GM23338 (cell line): ENCODE measurements at regions not wholly inside any gene's neighbourhood (a gene's known extent, or its start where the extent isn't known, plus 50 kb on each side); places are given as distances from the start of the nearest gene placed in this dataset.

ENCODE experiments used
- ATAC-seq: fragments of 200-7000 bp; cut with Tn5 transposase; 3 replicates; pipeline ENCODE4 v1.9.1; 2020
- DNase-seq: peaks from one replicate; pipeline ENCODE4 v3.0.0-alpha.2; 2015; ENCODE audit warnings: low spot score
- H2AFZ ChIP-seq: fragments of 200-600 bp; sonication (generic); 2 replicates; pipeline ENCODE4 v1.8.0; 2016; ENCODE audit warnings: antibody characterized with exemption, mild to moderate bottlenecking, moderate library complexity
- H3F3A ChIP-seq: fragments of 200-600 bp; sonication (generic); replicated peaks from 2 replicates; pipeline ENCODE4 v1.8.0; 2017; ENCODE audit warnings: antibody characterized with exemption, mixed run types, low read depth
- H3K27ac ChIP-seq: fragments of 200-600 bp; sonication (generic); 2 replicates; pipeline ENCODE4 v1.6.1; 2016; ENCODE audit warnings: low read depth
- H3K27me3 ChIP-seq: fragments of 200-600 bp; sonication (generic); 2 replicates; pipeline ENCODE4 v1.8.0; 2016; ENCODE audit warnings: mild to moderate bottlenecking, mixed run types, moderate library complexity; ENCODE audit not compliant: insufficient read depth
- H3K36me3 ChIP-seq: fragments of 200-600 bp; sonication (generic); 2 replicates; pipeline ENCODE4 v1.8.0; 2016; ENCODE audit warnings: mild to moderate bottlenecking; ENCODE audit not compliant: insufficient read depth
- H3K4me1 ChIP-seq: fragments of 200-600 bp; sonication (generic); 2 replicates; pipeline ENCODE4 v1.8.0; 2016; ENCODE audit warnings: mild to moderate bottlenecking, moderate library complexity; ENCODE audit not compliant: insufficient read depth
- H3K4me2 ChIP-seq: fragments of 200-600 bp; sonication (generic); 2 replicates; pipeline ENCODE4 v1.7.1; 2017; ENCODE audit warnings: mixed run types
- H3K4me3 ChIP-seq: fragments of 200-600 bp; sonication (generic); 2 replicates; pipeline ENCODE4 v1.6.1; 2016; ENCODE audit warnings: mixed run types
- H3K79me2 ChIP-seq: fragments of 200-600 bp; sonication (generic); replicated peaks from 2 replicates; pipeline ENCODE4 v1.8.0; 2017; ENCODE audit warnings: mild to moderate bottlenecking; ENCODE audit not compliant: insufficient read depth
- H3K9me2 ChIP-seq: fragments of 200-600 bp; sonication (generic); 2 replicates; pipeline ENCODE4 v1.8.0; 2017; ENCODE audit not compliant: insufficient read depth
- H4K20me1 ChIP-seq: fragments of 200-600 bp; sonication (generic); replicated peaks from 2 replicates; pipeline ENCODE4 v1.8.0; 2017; ENCODE audit warnings: mild to moderate bottlenecking; ENCODE audit not compliant: insufficient read depth
- H3K27ac Mint-ChIP-seq: 2 replicates; pipeline ENCODE4 v1.8.0; 2020; ENCODE audit warnings: inconsistent platforms, mild to moderate bottlenecking, moderate library complexity, mixed read lengths
- H3K27me3 Mint-ChIP-seq: 3 replicates; pipeline ENCODE4 v1.8.0; 2022; ENCODE audit warnings: low read depth, mild to moderate bottlenecking, moderate library complexity, mixed read lengths, inconsistent platforms; ENCODE audit not compliant: insufficient read depth, poor library complexity
- H3K36me3 Mint-ChIP-seq: 3 replicates; pipeline ENCODE4 v1.8.0; 2021; ENCODE audit warnings: low read depth, mild to moderate bottlenecking, inconsistent platforms, moderate library complexity, mixed read lengths
- H3K4me1 Mint-ChIP-seq: 3 replicates; pipeline ENCODE4 v1.8.0; 2020; ENCODE audit warnings: mild to moderate bottlenecking, inconsistent platforms, mixed read lengths
- H3K4me3 Mint-ChIP-seq: 3 replicates; pipeline ENCODE4 v1.8.0; 2021; ENCODE audit warnings: moderate library complexity, mild to moderate bottlenecking, inconsistent platforms, mixed read lengths
- H3K9me3 Mint-ChIP-seq: 3 replicates; pipeline ENCODE4 v1.8.0; 2020; ENCODE audit warnings: moderate library complexity, mild to moderate bottlenecking, inconsistent platforms, mixed read lengths
- CREB1 ChIP-seq: fragments of 250-450 bp; sonication (Bioruptor Pico); IDR thresholded peaks from 2 replicates; pipeline ENCODE4 v1.5.0; 2020; ENCODE audit warnings: low read depth, mild to moderate bottlenecking, moderate library complexity
- EZH2 ChIP-seq: fragments of 200-600 bp; sonication (generic); IDR thresholded peaks from one replicate; pipeline ENCODE4 v1.8.0; 2017; ENCODE audit warnings: antibody characterized with exemption, mild to moderate bottlenecking, low read depth; ENCODE audit not compliant: unreplicated experiment
- JUNB ChIP-seq: IDR thresholded peaks from one replicate; pipeline ENCODE4 v1.6.1; 2016; ENCODE audit warnings: antibody characterized with exemption; ENCODE audit not compliant: unreplicated experiment
- POLR2AphosphoS5 ChIP-seq: IDR thresholded peaks from 2 replicates; pipeline ENCODE4 v1.6.1; 2016; ENCODE audit warnings: antibody characterized with exemption, low read depth
- STAT1 ChIP-seq: IDR thresholded peaks from one replicate; pipeline ENCODE4 v1.6.1; 2016; ENCODE audit warnings: antibody characterized with exemption; ENCODE audit not compliant: unreplicated experiment
- ZNF114 ChIP-seq: fragments of 250-450 bp; sonication (Bioruptor Pico); IDR thresholded peaks from 2 replicates; pipeline ENCODE4 v1.5.0; 2020; ENCODE audit warnings: mild to moderate bottlenecking, moderate library complexity
- ZNF331 ChIP-seq: fragments of 250-450 bp; sonication (Bioruptor Pico); IDR thresholded peaks from 2 replicates; pipeline ENCODE4 v1.5.0; 2020; ENCODE audit warnings: low read depth, mild to moderate bottlenecking, moderate library complexity
- TF ChIP-seq, protein P1 (sequence below): fragments of 250-450 bp; sonication (Bioruptor Pico); IDR thresholded peaks from 2 replicates; pipeline ENCODE4 v1.5.0; 2020; ENCODE audit warnings: mild to moderate bottlenecking, moderate library complexity
- TF ChIP-seq, protein P2 (sequence below), 2 experiments: fragments of 200-600 bp in 1 of 2; sonication (generic) in 1 of 2; conservative IDR thresholded peaks; 2 replicates each; pipeline versions ENCODE4 v1.5.1 to v1.6.1; 2016 to 2017; ENCODE audit warnings: antibody characterized with exemption in 2 of 2, low read depth in 2 of 2, mild to moderate bottlenecking in 2 of 2, moderate library complexity in 1 of 2

DNA sequence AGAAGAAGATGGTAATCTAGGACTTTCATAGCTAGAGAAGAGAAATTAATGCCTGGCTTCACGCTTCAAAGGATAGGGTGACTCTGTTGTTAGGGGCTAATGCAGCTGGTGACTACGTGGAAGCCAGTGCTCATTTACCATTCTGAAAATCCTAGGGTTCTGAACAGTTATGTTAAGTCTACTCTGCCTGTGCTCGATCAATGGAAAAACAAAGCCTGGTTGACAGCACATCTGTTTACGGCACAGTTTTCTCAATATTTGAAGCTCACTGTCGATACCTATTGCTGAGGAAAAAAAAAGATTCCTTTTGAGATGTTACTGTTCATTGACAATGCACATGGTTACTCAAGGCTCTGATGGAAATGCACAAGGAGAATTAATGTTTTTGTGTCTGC lies 182.6 kb upstream of the NUDT6 start (continued):
- TF ChIP-seq, protein P1, sequence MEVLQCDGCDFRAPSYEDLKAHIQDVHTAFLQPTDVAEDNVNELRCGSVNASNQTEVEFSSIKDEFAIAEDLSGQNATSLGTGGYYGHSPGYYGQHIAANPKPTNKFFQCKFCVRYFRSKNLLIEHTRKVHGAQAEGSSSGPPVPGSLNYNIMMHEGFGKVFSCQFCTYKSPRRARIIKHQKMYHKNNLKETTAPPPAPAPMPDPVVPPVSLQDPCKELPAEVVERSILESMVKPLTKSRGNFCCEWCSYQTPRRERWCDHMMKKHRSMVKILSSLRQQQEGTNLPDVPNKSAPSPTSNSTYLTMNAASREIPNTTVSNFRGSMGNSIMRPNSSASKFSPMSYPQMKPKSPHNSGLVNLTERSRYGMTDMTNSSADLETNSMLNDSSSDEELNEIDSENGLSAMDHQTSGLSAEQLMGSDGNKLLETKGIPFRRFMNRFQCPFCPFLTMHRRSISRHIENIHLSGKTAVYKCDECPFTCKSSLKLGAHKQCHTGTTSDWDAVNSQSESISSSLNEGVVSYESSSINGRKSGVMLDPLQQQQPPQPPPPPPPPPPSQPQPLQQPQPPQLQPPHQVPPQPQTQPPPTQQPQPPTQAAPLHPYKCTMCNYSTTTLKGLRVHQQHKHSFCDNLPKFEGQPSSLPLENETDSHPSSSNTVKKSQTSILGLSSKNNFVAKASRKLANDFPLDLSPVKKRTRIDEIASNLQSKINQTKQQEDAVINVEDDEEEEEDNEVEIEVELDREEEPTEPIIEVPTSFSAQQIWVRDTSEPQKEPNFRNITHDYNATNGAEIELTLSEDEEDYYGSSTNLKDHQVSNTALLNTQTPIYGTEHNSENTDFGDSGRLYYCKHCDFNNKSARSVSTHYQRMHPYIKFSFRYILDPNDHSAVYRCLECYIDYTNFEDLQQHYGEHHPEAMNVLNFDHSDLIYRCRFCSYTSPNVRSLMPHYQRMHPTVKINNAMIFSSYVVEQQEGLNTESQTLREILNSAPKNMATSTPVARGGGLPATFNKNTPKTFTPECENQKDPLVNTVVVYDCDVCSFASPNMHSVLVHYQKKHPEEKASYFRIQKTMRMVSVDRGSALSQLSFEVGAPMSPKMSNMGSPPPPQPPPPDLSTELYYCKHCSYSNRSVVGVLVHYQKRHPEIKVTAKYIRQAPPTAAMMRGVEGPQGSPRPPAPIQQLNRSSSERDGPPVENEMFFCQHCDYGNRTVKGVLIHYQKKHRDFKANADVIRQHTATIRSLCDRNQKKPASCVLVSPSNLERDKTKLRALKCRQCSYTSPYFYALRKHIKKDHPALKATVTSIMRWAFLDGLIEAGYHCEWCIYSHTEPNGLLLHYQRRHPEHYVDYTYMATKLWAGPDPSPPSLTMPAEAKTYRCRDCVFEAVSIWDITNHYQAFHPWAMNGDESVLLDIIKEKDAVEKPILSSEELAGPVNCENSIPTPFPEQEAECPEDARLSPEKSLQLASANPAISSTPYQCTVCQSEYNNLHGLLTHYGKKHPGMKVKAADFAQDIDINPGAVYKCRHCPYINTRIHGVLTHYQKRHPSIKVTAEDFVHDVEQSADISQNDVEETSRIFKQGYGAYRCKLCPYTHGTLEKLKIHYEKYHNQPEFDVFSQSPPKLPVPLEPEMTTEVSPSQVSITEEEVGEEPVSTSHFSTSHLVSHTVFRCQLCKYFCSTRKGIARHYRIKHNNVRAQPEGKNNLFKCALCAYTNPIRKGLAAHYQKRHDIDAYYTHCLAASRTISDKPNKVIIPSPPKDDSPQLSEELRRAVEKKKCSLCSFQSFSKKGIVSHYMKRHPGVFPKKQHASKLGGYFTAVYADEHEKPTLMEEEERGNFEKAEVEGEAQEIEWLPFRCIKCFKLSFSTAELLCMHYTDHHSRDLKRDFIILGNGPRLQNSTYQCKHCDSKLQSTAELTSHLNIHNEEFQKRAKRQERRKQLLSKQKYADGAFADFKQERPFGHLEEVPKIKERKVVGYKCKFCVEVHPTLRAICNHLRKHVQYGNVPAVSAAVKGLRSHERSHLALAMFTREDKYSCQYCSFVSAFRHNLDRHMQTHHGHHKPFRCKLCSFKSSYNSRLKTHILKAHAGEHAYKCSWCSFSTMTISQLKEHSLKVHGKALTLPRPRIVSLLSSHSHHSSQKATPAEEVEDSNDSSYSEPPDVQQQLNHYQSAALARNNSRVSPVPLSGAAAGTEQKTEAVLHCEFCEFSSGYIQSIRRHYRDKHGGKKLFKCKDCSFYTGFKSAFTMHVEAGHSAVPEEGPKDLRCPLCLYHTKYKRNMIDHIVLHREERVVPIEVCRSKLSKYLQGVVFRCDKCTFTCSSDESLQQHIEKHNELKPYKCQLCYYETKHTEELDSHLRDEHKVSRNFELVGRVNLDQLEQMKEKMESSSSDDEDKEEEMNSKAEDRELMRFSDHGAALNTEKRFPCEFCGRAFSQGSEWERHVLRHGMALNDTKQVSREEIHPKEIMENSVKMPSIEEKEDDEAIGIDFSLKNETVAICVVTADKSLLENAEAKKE = no peak
- TF ChIP-seq, protein P2, sequence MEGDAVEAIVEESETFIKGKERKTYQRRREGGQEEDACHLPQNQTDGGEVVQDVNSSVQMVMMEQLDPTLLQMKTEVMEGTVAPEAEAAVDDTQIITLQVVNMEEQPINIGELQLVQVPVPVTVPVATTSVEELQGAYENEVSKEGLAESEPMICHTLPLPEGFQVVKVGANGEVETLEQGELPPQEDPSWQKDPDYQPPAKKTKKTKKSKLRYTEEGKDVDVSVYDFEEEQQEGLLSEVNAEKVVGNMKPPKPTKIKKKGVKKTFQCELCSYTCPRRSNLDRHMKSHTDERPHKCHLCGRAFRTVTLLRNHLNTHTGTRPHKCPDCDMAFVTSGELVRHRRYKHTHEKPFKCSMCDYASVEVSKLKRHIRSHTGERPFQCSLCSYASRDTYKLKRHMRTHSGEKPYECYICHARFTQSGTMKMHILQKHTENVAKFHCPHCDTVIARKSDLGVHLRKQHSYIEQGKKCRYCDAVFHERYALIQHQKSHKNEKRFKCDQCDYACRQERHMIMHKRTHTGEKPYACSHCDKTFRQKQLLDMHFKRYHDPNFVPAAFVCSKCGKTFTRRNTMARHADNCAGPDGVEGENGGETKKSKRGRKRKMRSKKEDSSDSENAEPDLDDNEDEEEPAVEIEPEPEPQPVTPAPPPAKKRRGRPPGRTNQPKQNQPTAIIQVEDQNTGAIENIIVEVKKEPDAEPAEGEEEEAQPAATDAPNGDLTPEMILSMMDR (conservative IDR thresholded peaks at IDR 0.05; ENCODE audit: low read depth in 2 of 2) = no peak
- TF ChIP-seq POLR2AphosphoS5 = no peak
- no peak for TF ChIP-seq CREB1 (CRISPR knock-in tag)
- TF ChIP-seq ZNF114 (CRISPR knock-in tag) = no peak

DNA sequence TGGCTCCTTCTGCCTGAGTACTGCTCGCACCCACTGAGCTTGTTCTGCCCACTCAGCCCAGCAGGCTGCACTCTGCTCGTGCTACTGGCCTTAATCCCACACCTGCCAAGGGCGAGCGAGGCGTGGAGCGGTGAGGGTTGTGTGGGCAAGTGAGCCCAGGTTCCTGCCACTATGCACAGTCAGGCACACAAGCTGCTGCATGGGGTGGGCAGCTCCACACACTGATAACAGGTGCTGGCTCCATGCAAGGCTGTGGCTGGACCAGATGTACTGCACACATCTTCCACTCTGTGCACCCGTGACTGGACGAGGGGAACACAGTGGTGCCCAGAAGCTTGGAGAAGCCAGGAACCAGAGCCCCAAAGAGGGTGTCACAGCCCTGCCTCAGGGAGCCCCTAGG lies 184.3 kb upstream of the NUDT6 start:
- Mint-ChIP-seq H3K4me1 (peaks cover 9% of the 10 kb centered on the region), H3K27me3 (no peaks in the 10 kb centered on the region), H3K36me3 (peaks cover 21% of the 10 kb centered on the region), H3K4me3 (no peak overlapping the region), H3K27ac (no peak overlapping the region), H3K9me3 (no peaks in the 10 kb centered on the region; the same call in 2 of the 3 replicates)
- no peak overlapping the region for H3K4me3 ChIP-seq
- peaks cover 10% of the 10 kb centered on the region; the same call in 1 of the 2 replicates for H3K4me1 ChIP-seq
- H3F3A ChIP-seq = no peaks in the 10 kb centered on the region
- no peak overlapping the region for H3K27ac ChIP-seq
- no peak overlapping the region for H2AFZ ChIP-seq
- ATAC-seq (no peak), DNase-seq (no peak)
- H4K20me1 ChIP-seq = no peaks in the 10 kb centered on the region
- H3K79me2 ChIP-seq = peaks cover 4% of the 10 kb centered on the region; the same call in 1 of the 2 replicates
- H3K9me2 ChIP-seq = no peaks in the 10 kb centered on the region
- H3K36me3 ChIP-seq = no peaks in the 10 kb centered on the region
- H3K27me3 ChIP-seq = no peaks in the 10 kb centered on the region
- no peak overlapping the region for H3K4me2 ChIP-seq
- no peak for TF ChIP-seq EZH2
- TF ChIP-seq, protein P2 (conservative IDR thresholded peaks at IDR 0.05; ENCODE audit: low read depth in 2 of 2) = no peak
- TF ChIP-seq STAT1 = no peak
- TF ChIP-seq JUNB = no peak
- TF ChIP-seq ZNF114 (CRISPR knock-in tag) = no peak
- TF ChIP-seq ZNF331 (CRISPR knock-in tag) = no peak
